Right lobe of liver (tissue), 6 donors: ENCODE measurements at regions not wholly inside any gene's neighbourhood (a gene's known extent, or its start where the extent isn't known, plus 50 kb on each side); places are given as distances from the start of the nearest gene placed in this dataset.
A peak's percentile ranks its signal among the peaks of the same experiment; 100 is the strongest.

Experiments used
- ATAC-seq, 4 donors: fragments of 200-7000 bp; cut with Tn5 transposase; one replicate each; pipeline ENCODE4 v1.9.1; 2020; ENCODE audit warnings: mild to moderate bottlenecking in 4 of 4, moderate library complexity in 4 of 4
- DNase-seq, 3 donors: peaks; one replicate each; pipeline ENCODE4 v3.0.0-alpha.2; 2020
- H3K27ac ChIP-seq, 3 donors: fragments of 200-600 bp; one replicate each; pipeline ENCODE4 v1.8.0; 2022
- H3K27me3 ChIP-seq, 2 donors: fragments of 200-600 bp; one replicate each; pipeline ENCODE4 v1.8.0; 2022
- H3K36me3 ChIP-seq, 4 donors: fragments of 200-600 bp; sonication (generic) in 1 of 4; one replicate each; pipeline versions ENCODE4 v1.5.1 to v1.8.0; 2017 to 2022; ENCODE audit warnings: control low read depth in 1 of 4
- H3K4me1 ChIP-seq, 4 donors: fragments of 200-600 bp; sonication (generic) in 1 of 4; one replicate each; pipeline versions ENCODE4 v1.5.1 to v1.8.0; 2017 to 2022; ENCODE audit warnings: control low read depth in 1 of 4
- H3K4me3 ChIP-seq, 3 donors: fragments of 200-600 bp; one replicate each; pipeline ENCODE4 v1.8.0; 2022
- H3K9me3 ChIP-seq, 4 donors: fragments of 200-600 bp; sonication (generic) in 1 of 4; one replicate each; pipeline versions ENCODE4 v1.5.1 to v1.8.0; 2017 to 2022; ENCODE audit warnings: control low read depth in 1 of 4
- CTCF ChIP-seq, 4 donors: fragments of 200-600 bp in 3 of 4; fragments of 450-650 bp in 1 of 4; IDR thresholded peaks; one replicate each; pipeline versions ENCODE4 v1.5.1 to v1.8.0; 2016 to 2022; ENCODE audit warnings: antibody characterized with exemption in 4 of 4, mild to moderate bottlenecking in 2 of 4
- POLR2A ChIP-seq: fragments of 450-650 bp; IDR thresholded peaks from one replicate; pipeline ENCODE4 v1.6.1; 2017; ENCODE audit warnings: antibody characterized with exemption, mild to moderate bottlenecking
- WGBS: methylation state at CpG from one replicate; pipeline ENCODE4 v1.1.6; 2018; ENCODE audit warnings: low coverage, low lambda C conversion rate; ENCODE audit not compliant: insufficient coverage; ENCODE audit errors: missing lambda C conversion rate; 5-methylcytosine and 5-hydroxymethylcytosine counted together
- intact Hi-C, 2 donors: fragments of 100-400 bp; cut with DNase I; formaldehyde crosslinking; loops; one replicate each; pipeline versions ENCODE4 v1.11.2 to v1.14.1; 2022
- donor health status: DM: no; HTN: yes; CAD: no.
- donor health status: DM: no; HTN: no; CAD: no.
- donor health status: DM: no; HTN: no; CAD: no.
- donor health status: DM: no; HTN: yes; CAD: no.
- donor health status: DM: no; HTN: yes; CAD: no.

GRCh38 chr9:32722704-32723103, 60.6 kb upstream of the TMEM215 start:
- Histone ChIP-seq H3K4me1 (no peaks in the 10 kb centered on the region), H3K27ac (no peak overlapping the region), H3K36me3 (no peaks in the 10 kb centered on the region), H3K9me3 (no peaks in the 10 kb centered on the region), H3K4me3 (no peak overlapping the region), H3K27me3 (no peaks in the 10 kb centered on the region)
- TF ChIP-seq POLR2A (no peak), CTCF (IDR thresholded peaks at IDR 0.05) (no peak)
- ATAC-seq (no peak), DNase-seq (no peak)
- intact Hi-C loops = no loop called here
- 38% methylated on average over 6 of the region's 7 CpGs for WGBS

- no peak for ATAC-seq
- intact Hi-C loops = no loop called here
- no peak for DNase-seq
- Histone ChIP-seq H3K36me3 (no peaks in the 10 kb centered on the region), H3K27me3 (no peaks in the 10 kb centered on the region), H3K9me3 (no peaks in the 10 kb centered on the region), H3K27ac (no peak overlapping the region), H3K4me1 (no peaks in the 10 kb centered on the region), H3K4me3 (no peak overlapping the region)
- 65% methylated on average over 5 of the region's 5 CpGs for WGBS
- TF ChIP-seq CTCF (IDR thresholded peaks at IDR 0.05) = no peak
- TF ChIP-seq POLR2A = no peak
These were observed 59.5 kb upstream of the TMEM215 start for GRCh38 chr9:32723789-32724325.

DNA sequence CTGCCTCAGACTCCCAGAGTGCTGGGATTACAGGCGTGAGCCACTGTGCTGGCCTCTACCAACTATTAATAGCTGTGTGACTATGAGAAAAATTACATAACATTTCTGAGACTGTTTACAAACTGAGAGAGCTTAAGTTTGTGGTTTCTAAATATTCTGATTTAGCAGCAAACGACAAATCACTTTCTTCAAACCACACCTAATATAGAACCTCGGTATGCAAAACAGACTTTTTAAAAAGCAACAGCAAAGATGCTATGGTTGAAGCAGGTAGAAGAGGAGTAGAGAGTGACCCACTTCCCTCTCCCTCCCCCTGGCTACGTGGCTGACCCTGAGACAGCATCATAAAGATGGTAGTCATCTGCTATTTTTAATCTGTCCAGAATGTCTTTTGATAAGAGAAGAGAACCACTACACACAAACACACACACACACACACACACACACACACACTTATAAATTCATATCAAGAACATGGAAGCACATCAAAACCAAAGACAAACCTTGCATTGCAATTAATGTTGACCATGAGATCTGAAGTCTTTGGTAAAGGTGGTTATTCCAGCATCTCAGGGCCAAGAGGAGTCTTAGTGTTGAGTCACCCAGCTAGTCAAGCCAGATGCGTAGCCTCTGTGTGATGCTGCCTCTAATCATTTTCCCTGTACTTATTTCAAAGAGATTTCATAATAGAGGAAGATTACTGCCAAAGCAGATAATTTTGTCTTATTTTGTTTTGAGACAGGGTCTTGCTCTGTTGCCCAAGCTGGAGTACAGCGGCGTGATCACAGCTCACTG, 58.1 kb upstream of the TMEM215 start:
- Histone ChIP-seq H3K36me3 (no peaks in the 10 kb centered on the region), H3K27me3 (no peaks in the 10 kb centered on the region), H3K4me1 (no peaks in the 10 kb centered on the region), H3K9me3 (no peaks in the 10 kb centered on the region), H3K4me3 (no peak overlapping the region), H3K27ac (no peak overlapping the region)
- TF ChIP-seq CTCF (IDR thresholded peaks at IDR 0.05) (no peak), POLR2A (no peak)
- intact Hi-C loops = no loop called here
- no peak for DNase-seq
- WGBS = 63% methylated on average over 7 of the region's 7 CpGs
- no peak for ATAC-seq

DNA sequence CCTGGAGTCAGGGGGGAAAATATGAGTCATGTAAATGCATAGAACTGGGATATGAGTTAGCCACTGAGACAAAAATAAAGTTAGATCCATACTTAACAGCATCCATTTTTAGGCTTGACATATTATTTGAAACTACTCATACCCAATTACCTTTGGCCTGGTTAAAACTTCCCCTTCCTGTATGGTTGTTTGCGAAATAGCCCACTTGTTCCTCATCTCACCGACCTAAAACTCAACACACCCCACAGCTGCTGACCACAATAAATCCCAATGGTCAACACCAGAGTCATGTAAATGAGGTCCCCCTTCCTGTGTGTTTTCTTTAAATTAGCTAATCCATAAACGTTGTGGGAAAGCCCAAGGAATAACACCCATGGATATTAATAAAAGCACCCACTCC, 55.2 kb upstream of the TMEM215 start:
- no peak overlapping the region for H3K27ac ChIP-seq
- intact Hi-C loops = no loop called here
- H3K9me3 ChIP-seq = no peaks in the 10 kb centered on the region
- 33% methylated on average over 3 of the region's 3 CpGs for WGBS
- H3K27me3 ChIP-seq = no peaks in the 10 kb centered on the region
- no peak for TF ChIP-seq POLR2A
- TF ChIP-seq CTCF (IDR thresholded peaks at IDR 0.05) = no peak
- no peaks in the 10 kb centered on the region for H3K4me1 ChIP-seq
- H3K4me3 ChIP-seq = no peak overlapping the region
- no peak for DNase-seq
- H3K36me3 ChIP-seq = no peaks in the 10 kb centered on the region
- peak in 1 of 4 donors; percentile 31 for ATAC-seq
